H9 (cell line): ENCODE measurements at regions not wholly inside any gene's neighbourhood (a gene's known extent, or its start where the extent isn't known, plus 50 kb on each side); places are given as distances from the start of the nearest gene placed in this dataset.

Experiments used
- DNase-seq: peaks from one replicate; pipeline ENCODE4 v3.0.0-alpha.2; 2017
- H2AFZ ChIP-seq: one replicate; pipeline ENCODE4 v1.6.1; 2013; ENCODE audit warnings: mild to moderate bottlenecking, low read length, control low read depth, moderate library complexity
- H2AK5ac ChIP-seq: 2 replicates; pipeline ENCODE4 v1.6.1; 2013; ENCODE audit warnings: low read length, control low read depth, mixed read lengths; ENCODE audit not compliant: insufficient read length
- H2BK120ac ChIP-seq: one replicate; pipeline ENCODE4 v1.6.1; 2013; ENCODE audit warnings: low read depth, mild to moderate bottlenecking, low read length, control low read depth, inconsistent platforms; ENCODE audit not compliant: poor library complexity, severe bottlenecking
- H2BK12ac ChIP-seq: 2 replicates; pipeline ENCODE4 v1.6.1; 2013; ENCODE audit warnings: low read length, control low read depth, mixed read lengths, low read depth; ENCODE audit not compliant: insufficient read length
- H2BK15ac ChIP-seq: 2 replicates; pipeline ENCODE4 v1.6.1; 2013; ENCODE audit warnings: low read depth, low read length, control low read depth
- H2BK20ac ChIP-seq: one replicate; pipeline ENCODE4 v1.6.1; 2013; ENCODE audit warnings: low read depth, mild to moderate bottlenecking, low read length, control low read depth, inconsistent platforms; ENCODE audit not compliant: poor library complexity, severe bottlenecking
- H2BK5ac ChIP-seq: 2 replicates; pipeline ENCODE4 v1.6.1; 2013; ENCODE audit warnings: low read length, control low read depth, mixed read lengths; ENCODE audit not compliant: insufficient read length
- H3K14ac ChIP-seq: 2 replicates; pipeline ENCODE4 v1.6.1; 2013; ENCODE audit warnings: low read length, control low read depth; ENCODE audit not compliant: insufficient read depth
- H3K18ac ChIP-seq: 2 replicates; pipeline ENCODE4 v1.6.1; 2013; ENCODE audit warnings: low read depth, mild to moderate bottlenecking, mixed read lengths, low read length, control low read depth; ENCODE audit not compliant: insufficient read length
- H3K23ac ChIP-seq: 2 replicates; pipeline ENCODE4 v1.6.1; 2013; ENCODE audit warnings: low read length, control low read depth, mixed read lengths, low read depth; ENCODE audit not compliant: insufficient read length
- H3K23me2 ChIP-seq: 2 replicates; pipeline ENCODE4 v1.6.1; 2013; ENCODE audit warnings: low read depth, mild to moderate bottlenecking, mixed read lengths, low read length, control low read depth; ENCODE audit not compliant: insufficient read length, poor library complexity, severe bottlenecking
- H3K27ac ChIP-seq: 2 replicates; pipeline ENCODE4 v1.5.1; 2013; ENCODE audit warnings: low read length, control low read depth, mixed read lengths, low read depth; ENCODE audit not compliant: insufficient read length
- H3K27me3 ChIP-seq: 2 replicates; pipeline ENCODE4 v1.6.1; 2013; ENCODE audit warnings: low read length, control low read depth, inconsistent platforms; ENCODE audit not compliant: insufficient read depth
- H3K4ac ChIP-seq: 2 replicates; pipeline ENCODE4 v1.6.1; 2013; ENCODE audit warnings: low read depth, mild to moderate bottlenecking, control low read depth, inconsistent platforms, low read length, moderate library complexity
- H3K4me1 ChIP-seq: 2 replicates; pipeline ENCODE4 v1.6.1; 2013; ENCODE audit warnings: low read length, control low read depth, inconsistent platforms; ENCODE audit not compliant: insufficient read depth
- H3K4me2 ChIP-seq: 2 replicates; pipeline ENCODE4 v1.6.1; 2013; ENCODE audit warnings: low read length, control low read depth, mixed read lengths; ENCODE audit not compliant: insufficient read length, insufficient read depth
- H3K56ac ChIP-seq: 2 replicates; pipeline ENCODE4 v1.6.1; 2013; ENCODE audit warnings: low read depth, mild to moderate bottlenecking, mixed read lengths, low read length, control low read depth; ENCODE audit not compliant: insufficient read length
- H3K79me1 ChIP-seq: 2 replicates; pipeline ENCODE4 v1.6.1; 2013; ENCODE audit warnings: low read depth, mild to moderate bottlenecking, moderate library complexity, low read length, control low read depth, inconsistent platforms; ENCODE audit not compliant: insufficient read depth, poor library complexity, severe bottlenecking
- H3K79me2 ChIP-seq: 2 replicates; pipeline ENCODE4 v1.6.1; 2013; ENCODE audit warnings: low read length, control low read depth, inconsistent platforms; ENCODE audit not compliant: insufficient read depth
- H3K9ac ChIP-seq: 2 replicates; pipeline ENCODE4 v1.6.1; 2013; ENCODE audit warnings: low read length, control low read depth, mixed read lengths; ENCODE audit not compliant: insufficient read length; ENCODE audit errors: extremely low read depth
- H3K9me3 ChIP-seq: one replicate; pipeline ENCODE4 v1.6.1; 2013; ENCODE audit warnings: low read depth, low read length, inconsistent platforms; ENCODE audit not compliant: control insufficient read depth
- H3T11ph ChIP-seq: one replicate; pipeline ENCODE4 v1.6.1; 2013; ENCODE audit warnings: mild to moderate bottlenecking, low read length, control low read depth, inconsistent platforms
- H4K20me1 ChIP-seq: one replicate; pipeline ENCODE4 v1.6.1; 2013; ENCODE audit not compliant: control insufficient read depth, insufficient read length, insufficient read depth
- H4K5ac ChIP-seq: 2 replicates; pipeline ENCODE4 v1.6.1; 2013; ENCODE audit warnings: low read depth, mild to moderate bottlenecking, mixed read lengths, low read length, control low read depth; ENCODE audit not compliant: insufficient read length
- H4K8ac ChIP-seq: replicated peaks from 2 replicates; pipeline ENCODE4 v1.6.1; 2013; ENCODE audit warnings: low read length, control low read depth, mixed read lengths, low read depth; ENCODE audit not compliant: insufficient read length
- H4K91ac ChIP-seq: 2 replicates; pipeline ENCODE4 v1.6.1; 2013; ENCODE audit warnings: low read depth, mild to moderate bottlenecking, moderate library complexity, mixed read lengths, low read length, control low read depth; ENCODE audit not compliant: insufficient read length
- H3K27ac Mint-ChIP-seq, 3 experiments: 2 replicates in 2 of 3; 3 replicates in 1 of 3; pipeline ENCODE4 v1.8.0; 2020 to 2021; ENCODE audit warnings: mixed read lengths in 3 of 3, mild to moderate bottlenecking in 1 of 3, moderate library complexity in 1 of 3
- H3K27me3 Mint-ChIP-seq: 2 replicates; pipeline ENCODE4 v1.8.0; 2021; ENCODE audit warnings: low read depth, mild to moderate bottlenecking, moderate library complexity, mixed read lengths
- H3K36me3 Mint-ChIP-seq, 3 experiments: 2 replicates in 2 of 3; 3 replicates in 1 of 3; pipeline ENCODE4 v1.8.0; 2020 to 2021; ENCODE audit warnings: low read depth in 3 of 3, mixed read lengths in 3 of 3; ENCODE audit not compliant: insufficient read depth in 1 of 3
- H3K4me1 Mint-ChIP-seq, 2 experiments: 2 replicates each; pipeline ENCODE4 v1.8.0; 2020; ENCODE audit warnings: mixed read lengths in 2 of 2
- H3K4me3 Mint-ChIP-seq, 2 experiments: 2 replicates in 1 of 2; 3 replicates in 1 of 2; pipeline ENCODE4 v1.8.0; 2020 to 2021; ENCODE audit warnings: mild to moderate bottlenecking in 2 of 2, mixed read lengths in 2 of 2, moderate library complexity in 1 of 2
- H3K9me3 Mint-ChIP-seq, 2 experiments: 2 replicates in 1 of 2; 3 replicates in 1 of 2; pipeline ENCODE4 v1.8.0; 2020; ENCODE audit warnings: mild to moderate bottlenecking in 2 of 2, mixed read lengths in 2 of 2, moderate library complexity in 1 of 2
- CTCF ChIP-seq: fragments of 200-600 bp; sonication (generic); conservative IDR thresholded peaks from 3 replicates; pipeline ENCODE4 v1.8.0; 2021; ENCODE audit warnings: antibody characterized with exemption, mild to moderate bottlenecking

GRCh38 chr3:180417241-180417640 lies 184.7 kb upstream of the TTC14 start:
- no peak overlapping the region for H3K27ac ChIP-seq
- H4K91ac ChIP-seq: no peak overlapping the region
- no peak overlapping the region for H3K27ac Mint-ChIP-seq
- H3K23me2 ChIP-seq: no peaks in the 10 kb centered on the region
- no peak overlapping the region for H3K18ac ChIP-seq
- no peaks in the 10 kb centered on the region for H3K79me2 ChIP-seq
- no peak for TF ChIP-seq CTCF
- no peak overlapping the region for H2BK12ac ChIP-seq
- no peak overlapping the region for H3K14ac ChIP-seq
- no peak overlapping the region for H3K56ac ChIP-seq
- no peak overlapping the region for H3K9ac ChIP-seq
- no peak overlapping the region for H2BK5ac ChIP-seq
- no peak overlapping the region for H2BK15ac ChIP-seq
- no peak overlapping the region for H2AFZ ChIP-seq
- H2BK120ac ChIP-seq: no peak overlapping the region
- no peak overlapping the region for H4K5ac ChIP-seq
- H3K9me3 Mint-ChIP-seq: no peaks in the 10 kb centered on the region
- no peaks in the 10 kb centered on the region for H3K27me3 Mint-ChIP-seq
- no peaks in the 10 kb centered on the region for H3K79me1 ChIP-seq
- no peak overlapping the region for H3K4me2 ChIP-seq
- H2BK20ac ChIP-seq: no peak overlapping the region
- no peak overlapping the region for H3K4me3 Mint-ChIP-seq
- no peak overlapping the region for H3K4ac ChIP-seq
- H3T11ph ChIP-seq: no peak overlapping the region
- H3K23ac ChIP-seq: no peak overlapping the region
- H3K27me3 ChIP-seq: no peaks in the 10 kb centered on the region
- H3K4me1 Mint-ChIP-seq: 0 out of 4 replicates have a peak, but pooled peaks cover 0 to 3% of the 10 kb centered on the region in 2 experiments
- H4K8ac ChIP-seq: no peak overlapping the region
- H3K4me1 ChIP-seq: no peaks in the 10 kb centered on the region; the same call in 1 of the 2 replicates
- no peak for DNase-seq
- H3K36me3 Mint-ChIP-seq: no peaks in the 10 kb centered on the region
- no peak overlapping the region for H2AK5ac ChIP-seq
- no peaks in the 10 kb centered on the region for H3K9me3 ChIP-seq
- no peaks in the 10 kb centered on the region for H4K20me1 ChIP-seq
